ENCODE measurements at regions not wholly inside any gene's neighbourhood (a gene's known extent, or its start where the extent isn't known, plus 50 kb on each side); places are given as distances from the start of the nearest gene placed in this dataset.

- no peak for TF ChIP-seq CTCF (IDR thresholded peaks at IDR 0.05)
- TF ChIP-seq POLR2A (IDR thresholded peaks at IDR 0.05): no peak
These were observed 254.9 kb upstream of the HS6ST1 start for GRCh38 chr2:128573531-128573930.
